HG03175 (cell line): ENCODE measurements at regions not wholly inside any gene's neighbourhood (a gene's known extent, or its start where the extent isn't known, plus 50 kb on each side); places are given as distances from the start of the nearest gene placed in this dataset.
"Not testable (repeated sequence)": the region's sequence is repeated elsewhere in the genome, so short reads cannot be mapped to it uniquely, and the experiment has no call there.

ENCODE experiments used
- ATAC-seq: cut with Tn5 transposase; IDR thresholded peaks from one replicate; pipeline ENCODE4 v1.9.1; 2021; ENCODE audit warnings: mild to moderate bottlenecking, moderate library complexity; ENCODE audit not compliant: unreplicated experiment

DNA sequence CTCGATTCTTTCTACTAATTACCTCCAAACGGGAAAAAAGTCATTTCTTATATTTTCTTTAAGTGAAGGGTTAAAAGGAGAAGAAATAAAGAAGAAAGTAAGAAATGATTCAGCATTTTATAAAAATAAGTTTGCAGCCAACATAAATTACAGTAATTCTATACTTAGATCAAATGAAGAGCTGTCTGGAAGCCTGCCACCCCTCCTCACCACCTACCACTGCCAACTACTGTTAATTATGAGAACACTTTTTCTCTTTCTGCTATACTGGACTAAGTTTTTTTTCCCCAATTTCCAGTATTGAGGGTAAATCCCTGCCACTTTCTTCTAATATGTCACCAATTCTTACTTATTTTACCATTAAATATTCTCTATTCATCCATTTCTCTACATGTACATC lies 1030.1 kb downstream of the PRIM2 start:
- ATAC-seq, result not testable (repeated sequence)

DNA sequence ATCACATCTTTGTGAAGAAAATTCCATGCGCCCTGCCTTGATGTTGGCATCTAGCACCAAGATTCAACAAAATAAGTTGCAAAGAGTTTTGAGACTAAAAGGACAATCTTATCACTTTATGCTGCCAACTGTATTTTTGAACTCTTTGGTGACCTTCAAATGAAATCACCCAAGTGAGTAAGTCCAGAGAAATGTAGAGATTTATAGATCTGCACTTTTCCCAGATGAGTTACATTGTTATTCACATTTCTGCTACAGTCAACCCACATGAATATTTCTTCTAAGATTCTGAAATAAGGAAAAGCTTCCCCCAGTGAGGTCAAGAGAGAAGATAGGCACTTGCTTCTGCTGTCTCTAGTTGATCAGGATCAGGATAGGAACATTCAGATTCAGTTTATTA lies 1034.2 kb downstream of the PRIM2 start:
- ATAC-seq, result not testable (repeated sequence)

DNA sequence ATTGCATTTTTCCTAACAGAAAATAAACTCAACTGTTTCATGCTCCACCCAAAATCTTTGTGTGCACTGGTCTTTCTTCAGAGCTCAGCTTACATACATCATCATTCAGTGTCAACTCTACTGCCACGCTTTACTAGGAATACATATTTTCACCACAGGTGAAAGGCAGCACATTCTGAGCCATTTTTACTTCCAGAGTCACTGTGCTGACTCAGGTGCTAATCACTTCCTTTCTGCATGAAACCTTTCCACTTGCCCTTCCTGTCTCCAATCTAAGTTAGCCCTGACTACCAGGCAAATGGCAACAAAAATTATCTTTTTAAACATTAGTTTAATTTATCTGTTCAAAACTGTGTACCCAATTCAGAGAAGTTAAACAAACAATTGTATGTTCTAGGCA lies 1041.0 kb downstream of the PRIM2 start:
- ATAC-seq, result not testable (repeated sequence)

DNA sequence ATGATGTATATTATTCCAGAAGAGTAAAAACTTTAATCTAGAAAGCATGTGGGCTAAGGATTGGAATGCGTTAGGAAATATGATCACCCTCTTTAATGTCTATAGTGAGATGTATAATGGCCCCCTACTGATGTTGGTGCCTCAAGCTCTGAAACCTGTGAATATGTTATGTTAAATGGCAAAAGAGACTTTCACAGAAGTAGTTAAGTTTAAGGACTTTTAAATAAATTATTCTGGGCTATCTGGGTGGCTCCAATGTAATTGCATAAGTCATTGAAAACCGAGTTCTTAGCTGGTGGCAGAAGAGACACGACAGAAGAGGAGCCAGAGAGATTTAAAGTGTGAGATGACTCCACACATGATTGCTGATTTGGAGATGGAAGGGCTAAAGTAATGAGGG lies 1048.4 kb downstream of the PRIM2 start:
- ATAC-seq, result not testable (repeated sequence)

DNA sequence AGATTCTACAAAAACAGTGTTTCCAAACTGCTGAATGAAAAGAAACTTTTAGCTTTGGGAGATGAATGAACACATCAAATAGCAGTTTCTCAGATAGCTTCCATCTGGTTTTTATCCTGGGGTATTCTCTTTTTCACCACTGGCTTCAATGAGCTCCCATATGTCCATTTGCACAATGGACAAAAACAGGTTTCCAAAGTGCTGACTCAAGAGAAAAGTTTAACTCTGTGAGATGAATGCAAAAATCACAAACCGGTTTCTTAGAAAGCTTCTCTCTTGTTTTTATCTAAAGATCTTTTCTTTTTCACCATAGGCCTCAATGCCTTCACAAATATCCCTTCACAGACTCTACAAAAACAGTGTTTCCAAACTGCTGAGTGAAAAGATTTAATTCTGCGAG lies 1089.2 kb downstream of the PRIM2 start:
- not testable (repeated sequence) for ATAC-seq

DNA sequence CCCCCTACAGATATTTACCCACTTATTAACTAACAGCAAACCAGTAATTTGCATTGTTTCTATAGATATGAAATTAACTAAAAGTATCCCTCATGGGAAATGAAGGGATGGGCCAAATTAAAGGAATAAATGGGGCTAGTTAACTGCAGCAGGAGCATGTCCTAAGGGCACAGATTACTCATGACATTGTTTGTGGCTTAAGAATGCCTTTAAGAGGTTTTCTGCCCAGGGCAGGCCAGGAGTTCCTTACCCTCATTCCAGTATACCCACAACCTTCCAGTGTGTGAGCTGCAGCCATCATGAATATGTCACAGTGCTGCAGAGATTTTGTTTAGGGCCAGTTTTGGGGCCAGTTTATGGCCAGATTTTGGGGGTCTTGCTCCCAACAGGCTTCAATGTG lies 1101.9 kb downstream of the PRIM2 start:
- ATAC-seq, result no peak
